ENCODE measurements at regions not wholly inside any gene's neighbourhood (a gene's known extent, or its start where the extent isn't known, plus 50 kb on each side); places are given as distances from the start of the nearest gene placed in this dataset.

GRCh38 chr13:40313269-40314200 lies 352.9 kb downstream of the FOXO1 start:
- TF ChIP-seq CTCF (IDR thresholded peaks at IDR 0.05; ENCODE audit: insufficient read depth, low read depth, low read length), result no peak
- H3K4me3 ChIP-seq (ENCODE audit: low read depth, low read length), result no peak overlapping the region
- POLR2A ChIA-PET, result no interaction called here
- no peaks in the 10 kb centered on the region for H3K36me3 ChIP-seq (ENCODE audit: control insufficient read depth, insufficient read depth, low read length)
- CTCF ChIA-PET, result no interaction called here
- no peak for DNase-seq (ENCODE audit: low read depth)
- no peaks in the 10 kb centered on the region for H3K27me3 ChIP-seq (ENCODE audit: control insufficient read depth, insufficient read depth, low read length)

DNA sequence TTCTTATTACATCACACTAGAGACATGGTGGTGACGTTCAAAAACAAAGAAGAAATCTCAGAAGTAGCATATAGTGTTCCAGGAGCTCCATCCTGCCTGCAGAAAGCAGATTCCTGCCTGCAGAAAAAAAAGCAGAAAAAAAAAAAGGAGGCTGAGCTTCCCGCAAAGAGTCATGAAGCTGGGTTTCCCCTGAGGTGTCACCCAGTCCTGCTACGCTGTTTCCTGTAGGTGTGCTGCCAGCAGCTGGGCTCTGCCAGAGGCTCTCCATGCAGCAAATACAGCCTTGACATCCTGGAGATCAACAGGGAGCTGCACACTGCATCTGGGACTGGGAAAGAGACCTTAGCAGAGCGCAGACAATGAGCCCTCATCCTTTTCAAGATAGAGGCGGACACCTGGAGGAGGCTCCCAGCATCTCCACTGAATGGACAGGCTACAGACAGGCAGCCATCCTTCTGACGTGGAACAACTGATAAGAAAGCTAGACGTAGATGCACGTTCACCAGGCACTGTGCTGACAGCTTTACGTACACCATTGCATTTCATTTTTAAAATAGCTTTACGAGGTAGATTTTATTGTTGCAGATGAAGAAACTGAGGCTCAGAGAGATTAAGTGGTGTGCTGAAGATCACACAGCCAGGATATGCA lies 350.9 kb downstream of the FOXO1 start:
- Histone ChIP-seq H3K27me3 (ENCODE audit: control insufficient read depth, insufficient read depth, low read length) (no peaks in the 10 kb centered on the region), H3K4me3 (ENCODE audit: low read depth, low read length) (no peak overlapping the region), H3K36me3 (ENCODE audit: control insufficient read depth, insufficient read depth, low read length) (no peaks in the 10 kb centered on the region)
- ChIA-PET CTCF (interaction anchor here (1.1 kb wide), 1 partner anchor 24 kb away, joined by 4 read pairs; no protein-coding TSS in a partner anchor), POLR2A (no interaction called here)
- TF ChIP-seq CTCF (IDR thresholded peaks at IDR 0.05; ENCODE audit: insufficient read depth, low read depth, low read length), result no peak
- DNase-seq (ENCODE audit: low read depth), result no peak

DNA sequence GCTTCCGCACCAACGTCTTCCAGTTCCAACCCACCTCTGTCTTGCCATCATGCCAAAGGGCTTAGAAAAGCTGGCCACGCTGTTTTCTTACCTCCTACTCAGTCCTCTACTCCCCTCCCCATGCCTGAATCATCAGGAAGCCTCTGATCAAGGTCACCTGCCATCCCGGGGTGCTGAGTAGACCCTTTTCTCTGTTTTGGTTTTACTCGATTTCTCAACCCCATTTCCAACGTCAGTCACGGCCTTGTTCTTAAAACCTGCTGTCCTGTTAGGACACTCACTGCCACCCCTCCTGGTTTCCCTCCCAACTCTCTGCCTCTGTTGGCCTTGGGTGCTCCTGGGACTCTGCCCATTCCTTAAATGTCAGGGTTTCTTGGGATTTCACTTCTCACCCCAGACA lies 350.1 kb downstream of the FOXO1 start:
- no peak for TF ChIP-seq CTCF (IDR thresholded peaks at IDR 0.05; ENCODE audit: insufficient read depth, low read depth, low read length)
- DNase-seq (ENCODE audit: low read depth), result no peak
- Histone ChIP-seq H3K36me3 (ENCODE audit: control insufficient read depth, insufficient read depth, low read length) (no peaks in the 10 kb centered on the region), H3K27me3 (ENCODE audit: control insufficient read depth, insufficient read depth, low read length) (no peaks in the 10 kb centered on the region), H3K4me3 (ENCODE audit: low read depth, low read length) (no peak overlapping the region)
- POLR2A ChIA-PET, result no interaction called here
- CTCF ChIA-PET, result no interaction called here

DNA sequence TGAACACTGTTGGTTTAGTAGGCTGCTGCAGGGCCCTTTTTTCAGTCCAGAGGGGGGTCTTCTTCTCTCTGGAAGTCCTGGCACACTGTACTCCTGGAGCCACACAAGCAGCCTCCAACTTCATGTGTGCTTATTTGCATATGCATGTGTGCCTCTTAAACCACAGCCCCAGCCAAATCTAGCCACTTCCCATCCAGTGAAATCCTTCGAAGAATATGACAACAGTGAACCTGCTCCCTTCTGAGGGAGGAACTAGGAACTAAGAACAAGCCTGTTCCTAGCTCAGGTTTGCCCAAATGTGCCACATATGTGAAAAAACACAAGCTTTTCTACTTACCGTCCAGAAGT lies 348.5 kb downstream of the FOXO1 start:
- no peak for TF ChIP-seq CTCF (IDR thresholded peaks at IDR 0.05; ENCODE audit: insufficient read depth, low read depth, low read length)
- ChIA-PET CTCF (no interaction called here), POLR2A (no interaction called here)

DNA sequence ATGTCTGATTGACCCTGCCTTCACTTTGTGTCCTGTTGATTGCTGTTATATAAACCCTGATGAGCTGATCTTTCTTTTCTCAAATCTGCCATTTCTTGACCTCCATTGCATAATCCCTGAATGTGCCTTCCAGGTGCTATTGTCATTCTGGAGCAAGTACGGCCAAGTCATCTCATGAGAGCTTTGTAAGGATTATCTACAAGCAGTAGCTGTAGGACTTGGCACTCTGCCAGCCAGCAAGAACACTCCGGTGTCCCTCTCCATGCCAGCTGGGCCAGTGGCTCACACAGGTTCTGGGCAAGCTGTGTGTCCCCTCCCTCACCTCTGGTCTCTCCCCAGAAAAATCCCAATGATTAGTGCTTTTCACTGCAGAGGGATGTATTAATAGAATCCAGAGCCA lies 348.1 kb downstream of the FOXO1 start:
- POLR2A ChIA-PET, result no interaction called here
- CTCF ChIA-PET, result no interaction called here
- no peak overlapping the region for H3K4me3 ChIP-seq (ENCODE audit: low read depth, low read length)
- no peaks in the 10 kb centered on the region for H3K27me3 ChIP-seq (ENCODE audit: control insufficient read depth, insufficient read depth, low read length)
- no peak for DNase-seq (ENCODE audit: low read depth)
- no peak for TF ChIP-seq CTCF (IDR thresholded peaks at IDR 0.05; ENCODE audit: insufficient read depth, low read depth, low read length)
- H3K36me3 ChIP-seq (ENCODE audit: control insufficient read depth, insufficient read depth, low read length), result no peaks in the 10 kb centered on the region

More for the DNA sequence above, 348.5 kb downstream of the FOXO1 start:
- no peaks in the 10 kb centered on the region for H3K36me3 ChIP-seq (ENCODE audit: control insufficient read depth, insufficient read depth, low read length)
- no peaks in the 10 kb centered on the region for H3K27me3 ChIP-seq (ENCODE audit: control insufficient read depth, insufficient read depth, low read length)
- H3K4me3 ChIP-seq (ENCODE audit: low read depth, low read length), result no peak overlapping the region
- no peak for DNase-seq (ENCODE audit: low read depth)
